ENCODE measurements at regions not wholly inside any gene's neighbourhood (a gene's known extent, or its start where the extent isn't known, plus 50 kb on each side); places are given as distances from the start of the nearest gene placed in this dataset.

DNA sequence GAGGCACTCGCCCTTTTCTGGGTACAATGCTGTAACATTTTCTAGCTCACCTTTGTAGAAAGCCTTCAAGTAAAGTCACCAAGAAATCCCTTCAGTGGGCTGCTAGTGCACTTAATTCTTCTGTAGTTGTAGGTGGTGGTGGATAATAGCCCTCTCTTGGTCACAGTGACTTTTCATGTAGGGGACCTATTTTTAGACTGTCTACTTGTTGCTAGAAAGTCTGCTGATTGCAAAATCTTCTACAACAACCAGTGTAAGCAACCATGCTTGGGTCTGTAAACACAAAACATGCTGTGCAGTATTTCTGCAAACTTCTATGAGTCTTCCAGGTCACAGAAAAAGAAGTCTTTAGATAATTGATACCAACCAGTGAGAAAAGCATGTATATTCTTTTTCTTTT is 55.6 kb downstream of the PBDC1 start:
- H3K27me3 Mint-ChIP-seq: no peaks in the 10 kb centered on the region
- no peaks in the 10 kb centered on the region for H3K36me3 Mint-ChIP-seq (ENCODE audit: low read depth)
- no peak overlapping the region for H3K27ac Mint-ChIP-seq
- no peak for DNase-seq
- H3K9me3 Mint-ChIP-seq: no peaks in the 10 kb centered on the region
- POLR2A ChIA-PET: no interaction called here
- no peaks in the 10 kb centered on the region for H3K4me1 Mint-ChIP-seq
- no peak overlapping the region for H3K4me3 Mint-ChIP-seq
- CTCF ChIA-PET: no interaction called here

DNA sequence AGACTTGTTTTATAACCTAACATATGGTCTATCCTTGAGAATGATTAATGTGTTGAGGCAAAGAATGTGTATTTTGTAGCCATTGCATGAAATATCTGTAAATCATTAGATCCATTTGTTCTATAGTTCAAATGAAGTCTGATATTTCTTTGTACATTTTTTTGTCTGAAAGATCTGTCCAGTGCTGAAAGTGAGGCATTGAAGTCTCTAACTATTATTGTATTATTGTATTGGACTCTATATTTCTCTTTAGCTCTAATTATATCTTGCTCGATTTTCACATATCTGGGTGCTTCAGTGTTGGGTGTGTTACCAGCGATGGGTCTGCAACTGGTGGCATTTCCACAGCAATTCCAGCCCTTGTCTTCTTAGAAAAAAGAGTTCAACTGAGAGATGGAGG is 76.0 kb downstream of the PBDC1 start:
- no peak overlapping the region for H3K27ac Mint-ChIP-seq
- H3K36me3 Mint-ChIP-seq (ENCODE audit: low read depth): no peaks in the 10 kb centered on the region
- no peak overlapping the region for H3K4me3 Mint-ChIP-seq
- ChIA-PET CTCF (no interaction called here), POLR2A (no interaction called here)
- H3K27me3 Mint-ChIP-seq: no peaks in the 10 kb centered on the region
- no peak for DNase-seq
- H3K9me3 Mint-ChIP-seq: no peaks in the 10 kb centered on the region
- no peaks in the 10 kb centered on the region for H3K4me1 Mint-ChIP-seq

DNA sequence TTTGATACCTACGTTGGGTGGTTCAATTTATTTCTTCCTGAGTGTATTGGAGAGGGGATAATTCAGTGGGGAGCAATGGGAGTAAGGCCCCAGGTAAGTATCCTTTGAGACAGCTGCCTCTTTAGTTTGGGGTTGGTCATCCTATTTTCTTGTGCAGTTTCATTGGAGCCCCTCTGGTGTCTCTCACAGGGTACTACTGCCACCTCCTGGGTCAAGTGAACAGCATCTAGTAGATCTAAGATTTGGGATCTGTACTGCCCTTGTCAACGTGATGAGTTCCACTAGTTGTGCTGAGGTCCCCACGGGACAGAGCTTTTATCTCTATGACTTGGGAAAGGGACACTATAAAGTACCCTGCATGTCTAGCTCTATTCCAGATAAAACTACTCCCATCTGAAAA is 80.6 kb downstream of the PBDC1 start:
- H3K4me1 Mint-ChIP-seq: no peaks in the 10 kb centered on the region
- CTCF ChIA-PET: no interaction called here
- peaks cover 8% of the 10 kb centered on the region for H3K27me3 Mint-ChIP-seq
- no peak overlapping the region for H3K4me3 Mint-ChIP-seq
- DNase-seq: peak; percentile 52
- no peak overlapping the region for H3K27ac Mint-ChIP-seq
- POLR2A ChIA-PET: no interaction called here
- H3K36me3 Mint-ChIP-seq (ENCODE audit: low read depth): no peaks in the 10 kb centered on the region
- no peaks in the 10 kb centered on the region for H3K9me3 Mint-ChIP-seq

- Mint-ChIP-seq H3K27ac (no peak overlapping the region), H3K36me3 (ENCODE audit: low read depth) (no peaks in the 10 kb centered on the region), H3K4me3 (no peak overlapping the region), H3K4me1 (no peaks in the 10 kb centered on the region), H3K9me3 (no peaks in the 10 kb centered on the region), H3K27me3 (no peaks in the 10 kb centered on the region)
- ChIA-PET POLR2A (no interaction called here), CTCF (interaction anchor here (0.6 to 0.9 kb wide), 2 partner anchors 176 to 1314 kb away, joined by 3 read pairs; no protein-coding TSS in a partner anchor)
- peak; percentile 51 for DNase-seq
These were observed 106.1 kb downstream of the PBDC1 start for GRCh38 chrX:76279007-76279406.

Measured in activated CD4-positive, alpha-beta T cell treated with anti-CD3 and anti-CD28 coated beads, Interleukin-2, amount 10 ng/mL, durations not matched to agents 7 days and 5 days (primary cell).